Astrocyte of the spinal cord (primary cell): ENCODE measurements at regions not wholly inside any gene's neighbourhood (a gene's known extent, or its start where the extent isn't known, plus 50 kb on each side); places are given as distances from the start of the nearest gene placed in this dataset.

ENCODE experiments used
- DNase-seq: peaks from one replicate; pipeline ENCODE4 v3.0.0; 2011; ENCODE audit warnings: low read depth, low spot score
- H3K4me3 ChIP-seq: 2 replicates; pipeline ENCODE4 v1.5.1; 2011; ENCODE audit warnings: low read depth, mild to moderate bottlenecking, low read length, moderate library complexity
- CTCF ChIP-seq: IDR thresholded peaks from 2 replicates; pipeline ENCODE4 v1.5.1; 2012; ENCODE audit warnings: low read depth, mild to moderate bottlenecking, low read length, inconsistent platforms
- in situ Hi-C: cut with HindIII; loops from 2 replicates; pipeline ENCODE4 v1.10.0; 2017; ENCODE audit warnings: low sequenced_read_pairs

DNA sequence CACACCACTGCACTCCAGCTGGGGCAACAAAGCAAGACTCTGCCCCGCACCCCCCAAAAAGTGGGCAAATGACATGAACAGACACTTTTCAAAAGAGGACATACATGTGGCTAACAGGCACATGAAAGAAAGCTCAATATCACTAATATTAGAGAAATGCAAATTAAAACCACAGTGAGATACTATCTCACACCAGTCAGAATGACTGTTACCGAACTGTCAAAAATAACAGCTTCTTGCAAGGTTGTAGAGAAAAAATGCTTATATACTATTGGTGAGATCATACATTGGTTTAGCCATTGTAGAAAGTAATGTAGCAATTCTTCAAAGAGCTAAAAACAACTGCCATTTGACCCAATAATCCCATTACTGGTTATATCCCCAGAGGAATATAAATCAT lies 99.5 kb upstream of the SPATA13 start:
- in situ Hi-C loops, result no loop called here
- H3K4me3 ChIP-seq, result no peak overlapping the region
- no peak for TF ChIP-seq CTCF
- no peak for DNase-seq

DNA sequence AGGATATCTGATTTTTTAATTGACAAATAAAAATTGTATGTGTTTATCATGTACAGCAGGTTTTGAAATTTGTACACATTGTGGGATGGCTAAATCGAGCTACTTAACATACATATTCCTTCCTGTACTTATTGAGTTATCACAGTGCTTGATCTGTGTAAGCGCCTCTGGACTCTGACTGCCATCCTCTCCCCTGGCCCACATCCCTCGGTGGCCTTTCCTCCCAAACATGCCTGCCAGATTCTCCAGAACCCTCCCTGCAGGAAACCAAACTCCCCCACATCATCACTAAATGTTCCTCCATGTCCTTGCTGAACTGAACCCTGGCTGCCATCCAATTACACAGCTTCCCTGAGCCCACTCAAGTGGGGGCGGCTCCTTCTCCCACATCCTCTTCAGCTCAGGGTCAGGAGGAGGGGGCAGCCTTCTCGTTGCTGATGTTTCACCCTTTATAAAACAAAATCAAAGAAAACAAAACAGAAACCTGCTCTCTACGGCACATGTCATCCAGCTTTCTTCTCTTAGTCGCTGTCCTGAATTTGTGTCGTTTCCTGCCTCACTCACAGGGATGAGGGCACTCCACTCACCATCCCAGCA lies 97.1 kb upstream of the SPATA13 start:
- DNase-seq, result no peak
- TF ChIP-seq CTCF, result no peak
- in situ Hi-C loops, result no loop called here
- no peak overlapping the region for H3K4me3 ChIP-seq

DNA sequence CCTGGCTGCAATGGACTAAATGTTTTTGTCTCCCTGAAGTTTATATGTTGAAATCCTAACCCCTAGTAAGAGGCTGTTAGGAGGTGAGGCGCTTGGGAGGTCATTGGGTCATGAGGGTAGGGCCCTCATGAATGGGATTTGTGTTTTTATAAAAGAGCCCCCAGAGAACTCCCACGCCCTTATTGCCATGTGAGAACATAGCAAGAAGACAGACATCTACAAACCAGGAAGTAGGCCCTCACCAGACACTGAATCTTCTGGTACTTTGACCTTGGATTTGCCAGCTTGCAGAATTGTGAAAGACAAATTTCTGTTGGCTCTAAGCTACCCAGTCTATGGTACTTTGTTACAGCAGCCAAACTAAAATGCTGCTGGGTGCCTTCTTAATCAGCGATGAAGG lies 96.1 kb upstream of the SPATA13 start:
- in situ Hi-C loops, result no loop called here
- no peak for DNase-seq
- no peak for TF ChIP-seq CTCF
- H3K4me3 ChIP-seq, result no peak overlapping the region

GRCh38 chr13:24065176-24065575 lies 95.3 kb upstream of the SPATA13 start:
- in situ Hi-C loops, result no loop called here
- TF ChIP-seq CTCF, result no peak
- DNase-seq, result no peak
- H3K4me3 ChIP-seq, result no peak overlapping the region

GRCh38 chr13:24066405-24067295 lies 93.9 kb upstream of the SPATA13 start:
- DNase-seq, result no peak
- in situ Hi-C loops, result no loop called here
- no peak overlapping the region for H3K4me3 ChIP-seq
- TF ChIP-seq CTCF, result no peak

- in situ Hi-C loops, result no loop called here
- H3K4me3 ChIP-seq, result no peak overlapping the region
- no peak for TF ChIP-seq CTCF
- no peak for DNase-seq
Observed at GRCh38 chr13:24068472-24068871, 92.0 kb upstream of the SPATA13 start.
